H1 (cell line): ENCODE measurements at regions not wholly inside any gene's neighbourhood (a gene's known extent, or its start where the extent isn't known, plus 50 kb on each side); places are given as distances from the start of the nearest gene placed in this dataset.

Experiments used
- BCL11A ChIP-seq, 2 experiments: IDR thresholded peaks; one replicate each; pipeline ENCODE4 v1.6.1; 2011; ENCODE audit warnings: low read depth in 2 of 2, low read length in 2 of 2, mild to moderate bottlenecking in 2 of 2
- CBX8 ChIP-seq: fragments of 300-800, 300-1000 bp; sonication (generic); IDR thresholded peaks from 2 replicates; pipeline ENCODE4 v1.7.1; 2016; ENCODE audit warnings: low read depth, low read length, borderline replicate concordance
- CEBPB ChIP-seq: IDR thresholded peaks from 2 replicates; pipeline ENCODE4 v1.6.1; 2012; ENCODE audit warnings: low read depth, low read length
- CHD7 ChIP-seq: fragments of 300-600 bp; sonication (generic); IDR thresholded peaks from 2 replicates; pipeline ENCODE4 v1.7.1; 2012; ENCODE audit warnings: low read length, moderate library complexity, mild to moderate bottlenecking, inconsistent platforms; ENCODE audit not compliant: insufficient replicate concordance
- RBBP5 ChIP-seq: IDR thresholded peaks from 2 replicates; pipeline ENCODE4 v1.7.1; 2012; ENCODE audit warnings: low read depth, mild to moderate bottlenecking, inconsistent platforms, low read length, moderate library complexity, borderline replicate concordance
- RNF2 ChIP-seq: fragments of 200-900, 300-1000 bp; sonication (generic); IDR thresholded peaks from 2 replicates; pipeline ENCODE4 v1.7.1; 2016; ENCODE audit warnings: borderline replicate concordance, low read depth, mild to moderate bottlenecking, antibody characterized with exemption, low read length; ENCODE audit not compliant: poor library complexity, severe bottlenecking; ENCODE audit errors: missing control alignments
- SIN3A ChIP-seq, 2 experiments: IDR thresholded peaks in 1 of 2; conservative IDR thresholded peaks in 1 of 2; 2 replicates each; pipeline ENCODE4 v1.6.1; 2011 to 2012; ENCODE audit warnings: low read length in 2 of 2, improper control_type of control experiment in 1 of 2, low read depth in 1 of 2, mild to moderate bottlenecking in 1 of 2
- SIX5 ChIP-seq: IDR thresholded peaks from 2 replicates; pipeline ENCODE4 v1.6.1; 2011; ENCODE audit warnings: mild to moderate bottlenecking, low read depth, low read length
- SP4 ChIP-seq: IDR thresholded peaks from 2 replicates; pipeline ENCODE4 v1.6.1; 2012; ENCODE audit warnings: low read length, inconsistent platforms
- TF ChIP-seq, protein P1 (sequence below): IDR thresholded peaks from 2 replicates; pipeline ENCODE4 v1.6.1; 2011; ENCODE audit warnings: low read length, improper control_type of control experiment

DNA sequence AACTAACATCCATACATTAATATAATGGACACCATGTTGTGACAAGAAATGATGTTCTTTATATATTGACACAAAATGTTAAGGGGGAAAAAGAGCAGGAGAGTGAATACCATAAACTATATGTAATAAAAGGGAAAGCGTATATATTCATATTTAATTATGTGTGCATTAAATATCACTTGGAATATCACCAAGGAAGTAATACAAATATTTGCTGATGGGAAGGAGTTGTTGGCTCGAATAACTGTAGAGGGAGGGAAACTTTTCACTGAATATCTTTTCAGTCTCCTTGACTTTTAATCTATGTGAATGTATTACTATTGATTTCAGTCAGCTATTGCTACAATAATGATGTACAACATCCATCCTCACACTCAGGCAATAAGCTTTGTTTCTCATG lies 167.0 kb upstream of the DPH6 start (continued):
- TF ChIP-seq CHD7 (no peak), CBX8 (no peak), RBBP5 (no peak), SP4 (no peak), SIN3A (conservative IDR thresholded peaks at IDR 0.05 in 1 of 2, IDR thresholded peaks at IDR 0.05 in 1 of 2; ENCODE audit: low read depth in 1 of 2, low read length in 2 of 2) (no peak), SIX5 (no peak), CEBPB (no peak), RNF2 (no peak), BCL11A (IDR thresholded peaks at IDR 0.05; ENCODE audit: low read depth in 2 of 2, low read length in 2 of 2) (no peak)
- TF ChIP-seq, protein P1, sequence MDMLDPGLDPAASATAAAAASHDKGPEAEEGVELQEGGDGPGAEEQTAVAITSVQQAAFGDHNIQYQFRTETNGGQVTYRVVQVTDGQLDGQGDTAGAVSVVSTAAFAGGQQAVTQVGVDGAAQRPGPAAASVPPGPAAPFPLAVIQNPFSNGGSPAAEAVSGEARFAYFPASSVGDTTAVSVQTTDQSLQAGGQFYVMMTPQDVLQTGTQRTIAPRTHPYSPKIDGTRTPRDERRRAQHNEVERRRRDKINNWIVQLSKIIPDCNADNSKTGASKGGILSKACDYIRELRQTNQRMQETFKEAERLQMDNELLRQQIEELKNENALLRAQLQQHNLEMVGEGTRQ: no peak
